SW 1271 (cell line): ENCODE measurements at regions not wholly inside any gene's neighbourhood (a gene's known extent, or its start where the extent isn't known, plus 50 kb on each side); places are given as distances from the start of the nearest gene placed in this dataset.

Experiments used
- DNase-seq, 2 experiments: peaks; one replicate each; lab custom pipeline; 2025; lab: John Stamatoyannopoulos, UW

DNA sequence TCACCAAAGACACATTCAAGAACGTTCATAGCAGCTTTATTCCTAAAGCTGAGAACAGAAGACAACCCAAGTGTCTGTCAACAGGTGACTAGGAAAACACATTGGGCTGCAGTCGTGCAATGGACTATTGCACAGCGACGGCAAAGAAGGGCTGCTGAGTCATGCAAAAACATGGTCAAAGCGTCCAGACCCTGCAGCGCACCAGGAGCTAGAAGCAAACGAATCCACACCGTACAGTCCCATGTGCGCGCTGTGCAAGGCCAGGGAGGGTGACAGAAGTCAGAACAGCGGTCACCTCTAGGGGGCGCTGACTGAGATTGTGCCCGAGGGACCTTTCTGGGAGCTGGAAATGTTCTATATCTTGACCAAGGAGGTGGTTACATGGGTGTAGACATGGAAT lies 266.4 kb downstream of the MAF start:
- no peak for DNase-seq

DNA sequence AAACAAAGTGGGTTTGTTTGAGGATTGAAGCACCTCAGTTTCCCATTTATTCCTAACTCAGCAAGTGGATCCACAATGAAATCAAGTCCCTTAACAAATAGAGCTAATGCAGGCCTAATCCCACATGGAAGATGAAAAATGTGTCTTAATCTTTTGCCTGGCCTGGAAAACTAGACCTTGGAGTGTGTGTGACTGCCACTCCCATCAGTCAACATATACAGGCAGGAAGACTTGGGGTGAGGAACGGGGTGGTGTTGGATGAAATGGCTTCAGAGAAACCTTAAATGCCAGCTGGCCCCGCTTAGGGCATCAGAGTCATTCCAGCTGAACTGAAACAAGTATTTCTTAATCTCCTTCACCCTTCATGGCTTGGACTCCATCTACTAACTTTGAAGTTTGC lies 269.5 kb downstream of the MAF start:
- no peak for DNase-seq

DNA sequence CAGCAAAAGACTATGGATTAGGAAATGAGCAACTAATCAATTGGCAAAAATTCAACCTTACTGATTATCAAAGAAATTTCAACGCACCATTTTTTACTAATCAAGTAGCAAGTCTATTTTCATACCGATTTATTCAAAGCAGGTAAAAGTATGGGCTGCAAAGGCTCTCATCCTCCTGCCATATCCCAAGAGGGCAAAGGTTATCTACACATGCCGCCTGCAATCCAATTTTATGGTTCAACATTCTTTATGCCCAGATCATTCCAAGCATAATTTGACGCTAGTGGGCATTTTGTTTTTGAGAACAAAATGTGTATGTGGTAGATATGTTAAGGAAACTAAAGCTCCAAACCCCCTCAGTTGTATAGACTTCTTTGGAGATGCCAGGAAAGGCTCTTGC lies 270.6 kb downstream of the MAF start:
- no peak for DNase-seq

DNA sequence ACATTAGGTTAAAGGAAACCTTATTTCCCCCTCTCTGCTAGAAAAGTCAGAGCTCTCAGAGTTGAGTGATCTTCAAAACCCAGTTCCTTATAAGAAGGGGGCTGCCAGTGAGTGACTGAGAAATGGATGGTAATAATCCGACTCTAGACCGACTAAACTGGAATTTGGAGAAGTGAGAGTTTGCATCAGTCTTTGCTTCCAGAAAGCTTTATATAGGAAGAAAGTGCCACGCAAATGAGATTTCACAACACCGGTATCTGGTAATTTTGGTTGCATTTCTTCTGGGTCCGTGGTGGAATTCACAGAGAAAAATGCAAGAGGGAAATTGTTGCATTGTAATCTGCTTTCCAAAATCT lies 271.4 kb downstream of the MAF start:
- DNase-seq: no peak

DNA sequence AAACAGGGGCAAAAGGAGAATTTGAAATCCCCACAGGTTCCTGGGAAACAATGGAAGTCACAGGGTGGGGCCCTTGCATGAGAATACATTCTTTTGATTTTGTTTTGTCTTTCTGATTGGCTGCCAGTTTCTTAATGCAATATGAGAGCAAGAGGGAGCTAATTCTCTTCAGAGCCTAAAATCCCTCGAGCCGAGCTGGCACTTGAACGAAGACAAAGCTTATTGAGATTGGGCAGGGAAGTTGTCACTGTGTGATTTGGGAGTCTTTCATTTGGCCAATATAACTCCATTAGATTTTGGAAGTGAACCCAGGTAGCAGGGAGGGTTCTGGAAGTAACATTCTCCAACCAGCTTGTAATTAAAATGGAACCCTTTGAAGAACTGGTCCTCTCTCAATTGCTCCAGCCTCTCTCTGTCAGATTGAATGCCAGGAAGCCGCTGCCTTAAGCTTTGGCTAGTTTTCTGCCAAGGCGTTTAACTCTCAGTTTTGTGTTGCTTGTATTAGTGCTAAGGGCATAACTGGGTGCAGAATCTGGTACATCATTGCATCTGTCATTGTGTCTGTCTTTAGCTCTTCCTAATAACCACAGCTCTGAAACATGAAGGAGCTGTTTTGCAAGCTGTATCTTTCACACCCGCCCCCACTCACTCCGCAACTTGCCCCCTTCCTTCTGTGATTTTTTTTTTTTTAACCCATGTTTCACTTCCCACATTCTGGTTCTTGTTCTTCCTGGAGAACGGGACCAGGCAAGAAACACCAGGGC lies 272.0 kb downstream of the MAF start:
- no peak for DNase-seq

DNA sequence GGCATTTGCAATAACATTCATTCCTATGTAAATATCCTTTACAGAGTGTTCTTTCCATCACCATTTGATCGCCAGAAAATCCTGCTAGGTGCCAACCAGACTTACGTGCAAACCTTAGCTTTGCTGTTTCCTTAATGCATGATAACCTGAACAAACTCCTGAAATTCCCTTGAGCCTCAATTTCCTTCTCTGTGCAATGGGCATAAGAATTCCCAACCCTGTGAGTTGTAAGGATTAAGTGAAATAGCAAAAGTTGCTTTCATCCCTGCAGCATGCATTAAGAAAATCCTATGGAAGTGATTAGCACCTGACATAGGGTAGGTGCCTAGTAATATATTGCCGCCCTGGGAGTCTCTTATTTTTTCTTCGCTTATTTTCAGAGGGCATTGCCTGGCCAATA lies 272.7 kb downstream of the MAF start:
- DNase-seq: no peak

DNA sequence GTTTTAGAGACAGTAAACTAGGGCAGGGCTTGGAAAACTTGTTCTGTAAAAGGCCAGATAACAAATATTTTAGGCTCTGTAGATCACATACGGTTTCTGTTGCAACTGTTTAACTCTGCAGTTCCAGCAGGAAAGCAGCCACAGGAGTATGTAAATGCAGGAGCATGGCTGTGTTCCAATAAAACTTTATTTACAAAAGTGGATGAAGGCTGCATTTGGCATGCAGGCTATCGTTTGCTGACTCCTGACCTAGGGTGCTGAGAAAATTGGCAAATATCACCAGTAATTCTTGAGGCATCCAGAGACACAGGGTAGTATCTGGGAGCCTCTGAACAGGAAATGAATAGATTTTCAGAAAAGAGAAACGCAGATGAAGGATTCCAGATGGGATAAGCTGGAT lies 274.0 kb downstream of the MAF start:
- no peak for DNase-seq

DNA sequence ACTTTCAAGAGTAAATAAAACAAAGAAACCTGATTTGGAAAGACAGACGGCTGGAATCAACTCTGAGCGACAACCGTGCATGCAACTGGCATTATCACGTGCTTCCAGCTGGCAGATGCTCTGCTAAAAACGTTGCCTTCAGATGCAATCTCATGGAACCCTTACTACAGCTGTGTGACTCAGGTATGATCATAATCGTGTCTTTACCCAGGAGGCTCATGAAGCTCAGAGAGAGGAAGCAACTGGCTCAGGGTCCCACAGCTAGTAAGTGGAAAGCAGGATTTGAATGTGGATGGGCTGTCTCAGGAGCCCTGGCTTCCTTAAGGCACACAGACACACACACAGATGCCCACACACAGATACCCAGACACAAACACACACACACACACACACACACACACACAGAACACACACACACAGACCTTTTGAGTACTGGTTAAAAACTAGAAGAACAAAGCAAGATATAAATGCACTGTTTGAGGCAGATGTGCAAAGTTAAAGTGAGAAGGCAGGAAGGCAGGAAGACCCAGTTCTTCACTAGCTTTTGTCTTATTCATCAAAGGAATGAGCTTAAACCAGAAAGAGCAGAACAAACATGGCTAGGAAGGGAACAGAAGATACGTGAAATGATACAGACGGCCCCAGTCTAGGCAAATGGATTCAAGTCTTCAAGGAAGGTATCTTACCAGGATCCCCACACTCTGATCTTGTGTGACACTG lies 275.2 kb downstream of the MAF start:
- DNase-seq: no peak

DNA sequence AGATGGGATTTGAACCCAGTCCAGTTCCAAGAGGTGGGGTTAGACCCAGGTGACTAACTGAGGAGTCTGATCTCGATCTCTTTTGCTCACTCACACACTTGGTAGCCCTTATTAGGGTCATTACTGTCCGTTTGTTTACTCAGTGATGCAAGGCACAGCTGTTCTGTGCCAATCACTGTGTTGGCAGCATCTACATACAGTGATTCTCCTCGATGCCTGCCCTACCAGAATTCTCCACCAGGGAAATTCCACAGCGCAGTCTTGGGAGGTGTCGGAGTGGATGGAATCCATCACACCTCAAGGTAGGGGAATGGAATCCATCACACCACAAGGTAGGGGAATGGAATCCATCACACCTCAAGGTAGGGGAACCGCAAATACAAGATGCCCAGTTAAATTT lies 279.6 kb downstream of the MAF start:
- no peak for DNase-seq

DNA sequence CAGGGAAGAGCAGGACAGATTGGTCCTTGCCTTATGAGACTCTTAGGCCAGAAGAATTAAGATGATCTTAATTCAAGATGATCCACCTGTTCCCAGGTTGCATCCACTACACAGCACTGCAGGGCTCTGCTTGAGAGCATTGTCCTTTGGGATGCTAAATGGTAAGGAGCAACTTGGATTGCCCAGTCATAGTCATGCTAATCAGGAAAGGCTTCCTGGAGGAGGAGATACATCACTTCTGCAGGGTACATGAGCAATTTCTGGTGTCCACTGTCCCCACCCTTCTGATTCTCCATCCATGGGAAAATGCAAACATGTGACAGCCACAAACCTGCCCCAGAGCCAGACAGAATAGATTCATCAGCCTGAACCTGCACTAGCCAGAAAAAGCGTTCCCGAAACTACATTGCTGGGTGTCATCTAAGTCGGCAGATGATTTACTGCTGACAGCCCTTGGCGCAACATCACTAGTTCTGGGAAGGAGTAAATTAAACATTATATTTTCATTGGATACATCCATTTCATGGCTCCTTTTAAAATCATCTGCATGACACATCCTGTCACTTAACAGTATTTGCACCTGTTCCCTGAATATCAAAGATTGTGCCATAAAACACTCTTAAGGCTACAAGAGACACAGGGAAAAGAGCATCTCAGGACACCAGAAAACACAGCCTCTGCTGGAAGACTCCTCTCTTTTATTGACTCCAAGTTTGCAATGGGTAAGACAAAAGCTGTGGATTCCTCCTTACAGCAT lies 282.2 kb downstream of the MAF start:
- DNase-seq: no peak

DNA sequence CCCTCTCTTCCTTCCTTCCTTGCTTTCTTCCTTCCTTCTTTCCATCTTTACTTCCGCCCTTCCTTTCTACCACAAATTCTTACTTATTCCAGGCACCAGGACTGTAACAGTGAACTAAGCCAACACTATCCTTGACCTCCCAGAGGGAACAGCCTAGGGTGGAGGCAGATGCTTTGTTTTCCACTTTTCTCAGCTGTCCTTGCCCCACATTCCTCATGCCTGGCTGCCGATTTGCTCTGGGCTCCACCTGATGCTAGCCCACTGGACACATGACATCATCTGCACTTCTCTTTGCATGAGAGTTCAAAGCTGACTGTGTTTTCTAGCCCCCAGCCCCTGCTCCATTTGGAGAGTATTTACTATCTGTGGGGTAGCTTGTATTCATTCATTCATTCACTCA lies 283.0 kb downstream of the MAF start:
- no peak for DNase-seq

DNA sequence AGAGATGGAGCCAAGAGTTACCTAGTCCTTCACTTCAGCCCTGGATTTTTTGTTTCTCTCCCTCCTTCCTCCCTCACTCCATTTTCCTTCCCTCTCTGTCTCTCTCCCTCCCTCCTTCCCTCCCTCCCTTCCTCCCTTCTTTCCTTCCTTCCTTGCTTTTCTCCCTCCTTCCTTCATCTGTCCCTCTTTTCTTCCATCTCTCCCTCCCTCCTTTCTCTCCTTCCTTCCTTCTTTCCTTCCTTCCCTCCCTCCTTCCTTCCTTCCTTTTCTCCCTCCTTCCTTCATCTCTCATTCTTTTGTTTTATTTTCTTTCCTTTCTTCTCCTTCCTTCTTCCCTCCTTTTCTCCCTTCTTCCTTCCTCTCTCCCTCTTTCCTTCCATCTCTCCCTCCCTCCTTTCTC lies 283.5 kb downstream of the MAF start:
- DNase-seq: no peak

DNA sequence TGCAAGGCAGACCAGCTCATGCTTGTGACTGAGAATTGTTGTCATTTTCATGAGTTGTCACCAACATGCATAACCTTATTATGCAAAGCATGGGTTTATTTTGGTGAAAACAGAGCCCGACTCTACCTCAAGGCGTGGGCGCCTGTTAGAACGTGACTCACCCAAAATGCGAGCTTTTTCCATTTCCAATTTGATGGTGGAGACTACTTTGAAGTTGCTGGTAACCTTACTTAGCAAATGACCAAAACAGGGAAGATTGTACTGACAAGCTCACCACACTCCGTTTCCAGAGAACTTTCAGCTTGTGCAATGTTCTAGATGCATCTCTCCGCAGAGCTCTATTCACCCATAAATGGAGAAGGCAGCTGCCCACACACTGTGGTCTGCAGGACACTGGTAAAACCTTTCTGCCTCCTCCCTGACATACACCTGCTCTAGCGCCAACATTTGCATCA lies 284.5 kb downstream of the MAF start:
- DNase-seq: no peak

DNA sequence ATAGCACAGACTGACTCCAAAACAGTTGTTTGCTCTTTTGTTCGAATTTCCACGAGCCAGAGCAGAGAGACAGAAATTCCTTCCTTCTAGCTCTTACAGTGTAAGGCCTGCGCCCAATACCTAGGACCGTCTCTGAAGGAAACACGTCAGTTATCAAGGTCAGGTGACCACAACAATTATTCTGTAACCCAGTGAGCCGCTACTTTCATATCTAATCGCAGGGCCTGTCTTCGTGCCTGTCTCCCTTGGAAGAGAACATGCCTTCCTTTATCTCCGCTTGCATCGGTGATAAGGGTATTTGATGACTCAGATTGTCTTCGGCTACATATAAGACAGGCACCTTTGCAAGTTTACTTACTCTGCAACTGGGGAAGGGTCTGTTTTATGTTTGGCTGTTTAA lies 288.0 kb downstream of the MAF start:
- no peak for DNase-seq

DNA sequence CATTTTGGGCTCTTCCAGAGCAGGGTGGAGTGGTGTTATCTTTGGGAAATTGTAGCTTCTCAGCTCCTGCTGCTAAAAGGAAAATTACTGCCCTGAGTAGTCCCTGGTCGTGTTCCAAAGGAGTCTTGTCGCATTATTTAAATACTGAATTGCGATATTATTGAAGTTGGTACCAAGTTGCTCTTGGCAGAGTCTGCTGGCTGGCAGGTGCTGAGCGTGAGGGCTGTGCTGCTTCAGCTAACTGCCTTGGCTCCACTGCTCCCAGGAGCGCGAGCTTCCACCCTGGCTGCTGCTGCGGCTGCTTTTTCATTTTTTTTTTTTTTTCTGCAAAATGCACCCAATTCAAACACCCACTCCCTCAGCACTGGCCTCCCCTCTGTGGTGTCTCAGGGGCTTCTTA lies 289.8 kb downstream of the MAF start:
- no peak for DNase-seq

DNA sequence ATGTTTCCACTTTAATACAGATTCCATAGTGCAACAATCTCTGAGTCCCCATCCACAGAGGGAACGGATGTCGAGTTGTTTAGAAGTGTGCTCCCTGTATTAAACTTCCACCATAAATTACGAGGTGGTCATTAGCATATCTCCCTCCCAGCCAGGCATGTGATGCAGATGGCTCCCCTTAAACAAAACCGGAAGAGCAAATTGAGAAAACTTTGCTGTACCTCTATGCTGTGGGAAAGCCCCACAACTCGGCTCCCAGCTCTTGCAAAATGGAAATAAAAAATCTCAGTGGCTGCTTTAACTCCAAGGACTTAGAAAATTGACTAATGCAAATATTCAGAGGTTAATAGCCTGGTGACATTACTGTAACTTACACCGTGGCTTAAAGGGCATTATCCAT lies 290.9 kb downstream of the MAF start:
- DNase-seq: no peak

DNA sequence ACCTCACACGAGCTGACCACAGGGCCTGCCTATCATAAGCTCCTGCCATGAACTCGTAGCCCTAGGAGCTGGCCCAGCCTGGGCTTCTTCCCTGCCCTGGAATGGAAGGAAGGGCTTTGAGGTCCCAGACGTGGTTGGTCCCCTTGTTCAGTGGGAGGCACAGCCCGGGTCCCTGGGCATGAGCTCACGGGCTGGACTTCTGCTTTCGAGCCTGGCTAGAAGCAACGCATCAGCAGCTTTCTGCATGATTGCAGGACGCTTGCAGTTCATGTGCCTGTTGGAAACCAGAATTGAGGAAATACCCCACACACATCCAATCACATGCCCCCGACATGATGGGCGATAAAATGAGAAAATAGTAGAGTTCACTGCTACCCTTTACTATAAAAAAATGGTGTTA lies 293.3 kb downstream of the MAF start:
- no peak for DNase-seq

DNA sequence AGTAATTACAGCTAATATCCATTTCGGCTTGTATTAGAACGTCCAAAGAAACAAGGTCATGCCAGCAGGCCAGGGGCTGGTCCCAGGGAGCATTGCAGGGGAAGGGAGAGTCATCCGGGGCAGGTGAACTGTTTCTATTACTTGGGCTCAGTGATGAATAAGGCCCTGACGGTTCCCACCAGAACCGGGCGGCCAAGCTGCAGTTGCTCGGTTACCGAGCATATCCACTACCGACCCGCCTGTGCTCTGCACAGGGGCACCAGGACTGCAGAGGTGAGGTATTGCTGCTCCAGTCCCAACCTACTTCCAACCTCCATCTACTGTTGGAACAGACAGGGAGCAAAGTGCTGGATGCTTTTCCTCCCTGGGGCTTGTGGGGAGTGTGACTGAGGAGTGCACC lies 295.5 kb downstream of the MAF start:
- no peak for DNase-seq

DNA sequence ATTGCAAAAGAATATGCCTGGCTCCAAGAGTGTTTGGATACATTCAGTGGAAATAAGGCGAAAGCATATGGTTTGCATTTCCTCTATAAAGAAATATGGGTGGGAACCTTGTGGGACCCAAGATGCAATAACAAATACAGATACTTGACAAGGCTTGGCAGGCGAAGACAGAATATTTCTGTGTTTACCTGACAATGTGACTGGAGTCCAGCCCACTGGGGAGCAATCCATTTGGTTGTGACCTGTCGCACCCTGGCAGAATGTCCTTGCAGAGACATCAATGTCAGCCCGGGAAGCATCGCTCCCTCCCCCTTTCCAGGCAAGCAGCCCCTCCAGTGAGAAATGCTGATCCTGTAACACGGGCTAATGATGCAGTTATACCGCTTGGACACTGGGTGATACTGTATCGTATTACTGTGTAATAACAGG lies 296.6 kb downstream of the MAF start:
- DNase-seq: no peak

DNA sequence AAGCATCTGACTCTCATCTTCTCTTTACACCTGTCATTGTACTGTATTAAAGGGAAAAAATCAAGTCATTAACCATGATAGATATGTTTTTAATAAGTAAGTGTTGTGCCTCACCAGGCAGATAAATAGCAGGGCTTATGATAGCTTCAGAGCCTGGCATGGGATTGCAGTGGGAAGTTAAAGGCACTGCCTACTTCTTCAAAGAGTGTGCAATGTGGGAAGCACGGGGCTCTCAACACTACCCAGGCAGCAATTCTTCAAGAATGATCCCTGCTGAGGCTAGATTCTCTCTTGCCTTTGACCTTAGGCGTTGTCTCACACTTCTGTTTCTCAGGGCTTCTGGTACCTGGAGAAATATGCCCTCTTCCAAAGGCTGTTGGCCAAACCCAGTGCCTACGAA lies 297.3 kb downstream of the MAF start:
- no peak for DNase-seq

DNA sequence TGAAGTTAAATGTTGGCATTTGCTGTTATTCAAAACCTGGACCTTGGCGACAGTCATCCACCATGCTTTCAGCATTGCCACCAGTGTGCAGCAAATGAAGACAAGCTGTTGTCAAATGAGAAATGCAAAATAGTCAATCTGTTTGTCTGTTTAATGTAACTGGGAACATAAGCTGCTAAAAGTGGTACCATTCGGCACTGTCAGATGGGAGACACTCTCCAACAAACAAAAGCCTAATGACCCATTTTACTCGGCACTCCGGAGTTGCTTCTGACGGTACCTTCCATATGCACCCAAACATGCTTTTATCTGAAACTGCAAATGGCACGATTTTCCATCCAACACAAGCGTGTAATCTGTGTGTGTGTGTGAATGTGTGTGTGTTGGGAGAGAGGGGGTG lies 297.8 kb downstream of the MAF start:
- DNase-seq: no peak

DNA sequence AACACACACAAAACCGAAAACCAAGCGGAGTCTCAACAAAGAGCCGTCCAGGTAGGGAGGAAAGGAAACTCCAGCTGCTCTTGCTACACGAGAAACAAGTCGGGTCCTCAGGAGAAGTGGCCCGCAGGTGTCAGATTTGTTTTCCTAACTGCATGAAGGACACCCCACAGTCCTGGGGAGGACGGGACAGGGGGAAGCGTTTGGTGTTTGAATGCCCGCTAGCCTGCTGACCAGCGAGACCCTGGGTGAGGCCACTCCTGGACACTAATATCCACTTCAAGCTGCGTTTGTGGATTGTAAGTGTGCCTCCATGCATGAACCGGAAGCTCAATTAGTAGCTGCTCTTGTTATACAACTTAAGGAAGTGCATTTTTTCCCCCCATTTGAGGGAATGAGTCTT lies 299.5 kb downstream of the MAF start:
- DNase-seq: no peak
